ENCODE measurements at regions not wholly inside any gene's neighbourhood (a gene's known extent, or its start where the extent isn't known, plus 50 kb on each side); places are given as distances from the start of the nearest gene placed in this dataset.

GRCh38 chr3:139119331-139120025, 74.8 kb upstream of the PRR23C start:
- TF ChIP-seq CTCF (IDR thresholded peaks at IDR 0.05) (no peak), POLR2A (IDR thresholded peaks at IDR 0.05) (no peak)
